Keratinocyte (primary cell): ENCODE measurements at regions not wholly inside any gene's neighbourhood (a gene's known extent, or its start where the extent isn't known, plus 50 kb on each side); places are given as distances from the start of the nearest gene placed in this dataset.

Experiments
- DNase-seq: peaks from one replicate; pipeline ENCODE4 v3.0.0-alpha.2; 2011; ENCODE audit warnings: low read depth, missing footprints, low spot score
- FAIRE-seq: peaks from 2 replicates; lab custom pipeline; 2011; peaks lifted over from hg19 to GRCh38; lab: Jason Lieb, UNC
- H2AFZ ChIP-seq: 2 replicates; pipeline ENCODE4 v1.6.0; 2012; ENCODE audit warnings: low read length, control low read depth, inconsistent platforms; ENCODE audit not compliant: control insufficient read depth
- H3K27ac ChIP-seq: 2 replicates; pipeline ENCODE4 v1.5.1; 2011; ENCODE audit warnings: low read length; ENCODE audit not compliant: control insufficient read depth, insufficient read depth
- H3K27me3 ChIP-seq: 3 replicates; pipeline ENCODE4 v1.6.0; 2011; ENCODE audit warnings: low read length; ENCODE audit not compliant: control insufficient read depth, insufficient read depth; ENCODE audit errors: extremely low read depth
- H3K36me3 ChIP-seq, 2 experiments: 2 replicates in 1 of 2; 3 replicates in 1 of 2; pipeline ENCODE4 v1.5.1; 2011; ENCODE audit warnings: low read length in 2 of 2, mild to moderate bottlenecking in 1 of 2; ENCODE audit not compliant: control insufficient read depth in 2 of 2, insufficient read depth in 2 of 2; ENCODE audit errors: extremely low read depth in 1 of 2
- H3K4me1 ChIP-seq: 3 replicates; pipeline ENCODE4 v1.5.1; 2011; ENCODE audit warnings: low read length; ENCODE audit not compliant: control insufficient read depth, insufficient read depth; ENCODE audit errors: extremely low read depth
- H3K4me2 ChIP-seq: 3 replicates; pipeline ENCODE4 v1.6.0; 2011; ENCODE audit warnings: low read depth, low read length; ENCODE audit not compliant: control insufficient read depth, insufficient read depth; ENCODE audit errors: extremely low read depth
- H3K4me3 ChIP-seq, 3 experiments: fragments of 200-600 bp in 1 of 3; sonication (generic) in 1 of 3; 2 replicates in 2 of 3; 3 replicates in 1 of 3; pipeline ENCODE4 v1.5.1; 2011 to 2016; ENCODE audit warnings: low read length in 3 of 3, mild to moderate bottlenecking in 3 of 3, control low read depth in 2 of 3, inconsistent platforms in 1 of 3, low read depth in 1 of 3, mixed read lengths in 1 of 3, mixed run types in 1 of 3, moderate library complexity in 1 of 3; ENCODE audit not compliant: control insufficient read depth in 2 of 3, insufficient read depth in 2 of 3; ENCODE audit errors: extremely low read depth in 1 of 3
- H3K79me2 ChIP-seq: 2 replicates; pipeline ENCODE4 v1.6.0; 2012; ENCODE audit warnings: low read length; ENCODE audit not compliant: control insufficient read depth, insufficient read depth
- H3K9ac ChIP-seq: 3 replicates; pipeline ENCODE4 v1.6.0; 2011; ENCODE audit warnings: low read length; ENCODE audit not compliant: control insufficient read depth, insufficient read depth; ENCODE audit errors: extremely low read depth
- H3K9me1 ChIP-seq: 3 replicates; pipeline ENCODE4 v1.6.0; 2011; ENCODE audit warnings: low read length; ENCODE audit not compliant: control insufficient read depth, insufficient read depth; ENCODE audit errors: extremely low read depth
- H3K9me3 ChIP-seq: 2 replicates; pipeline ENCODE4 v1.5.1; 2012; ENCODE audit warnings: low read depth, low read length; ENCODE audit not compliant: control insufficient read depth
- H4K20me1 ChIP-seq: 3 replicates; pipeline ENCODE4 v1.6.0; 2011; ENCODE audit warnings: low read length; ENCODE audit not compliant: control insufficient read depth, insufficient read depth; ENCODE audit errors: extremely low read depth
- EZH2 ChIP-seq: IDR thresholded peaks from one replicate; pipeline ENCODE4 v1.6.1; 2012; ENCODE audit warnings: inconsistent platforms, mild to moderate bottlenecking, low read length, moderate library complexity
- dilution Hi-C: fragments of 300-500 bp; cut with MboI; formaldehyde crosslinking; loops from one replicate; pipeline ENCODE4 v1.7.0; 2020; ENCODE audit warnings: low sequenced_read_pairs; ENCODE audit not compliant: extremely low pct_ligation_motif_present
- TF ChIP-seq, protein P1 (sequence below), 3 experiments: IDR thresholded peaks in 1 of 3; conservative IDR thresholded peaks in 1 of 3; optimal IDR thresholded peaks in 1 of 3; 2 replicates in 2 of 3; 3 replicates in 1 of 3; pipeline versions ENCODE3 to v1.5.1; 2011; ENCODE audit warnings: low read length in 3 of 3, mild to moderate bottlenecking in 3 of 3, moderate library complexity in 2 of 3, control low read depth in 1 of 3, inconsistent platforms in 1 of 3; ENCODE audit not compliant: insufficient read depth in 2 of 3; ENCODE audit errors: extremely low read depth in 1 of 3

- dilution Hi-C loops = no loop called here
- no peak for FAIRE-seq
- H3K9ac ChIP-seq = no peak overlapping the region
Measured at GRCh38 chr5:91635950-91636734, 253.0 kb upstream of the ARRDC3 start.

DNA sequence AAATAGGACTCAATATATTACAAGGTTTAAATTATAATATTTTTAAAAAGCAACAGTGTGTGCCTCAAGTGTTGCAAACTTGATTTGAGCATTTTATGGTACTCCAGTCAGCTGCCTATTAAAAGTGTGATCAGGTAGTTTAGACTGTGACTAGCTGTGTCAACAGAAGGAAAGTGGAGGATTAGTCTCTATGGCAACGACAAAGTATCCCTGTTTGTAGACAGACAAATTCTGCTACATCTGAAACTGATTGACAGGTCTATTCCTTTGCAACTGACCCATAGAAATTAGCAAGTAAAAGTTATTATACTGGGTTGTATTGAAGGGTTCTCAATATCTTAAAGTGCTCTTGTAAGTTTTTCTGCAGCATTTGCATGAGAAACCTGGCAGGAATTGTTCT, 249.8 kb upstream of the ARRDC3 start:
- Histone ChIP-seq H3K9me1 (no peaks in the 10 kb centered on the region), H3K9ac (no peak overlapping the region), H3K4me1 (no peaks in the 10 kb centered on the region), H3K36me3 (no peaks in the 10 kb centered on the region), H2AFZ (no peak overlapping the region), H3K79me2 (no peaks in the 10 kb centered on the region), H3K4me3 (no peak overlapping the region), H3K27me3 (no peaks in the 10 kb centered on the region), H3K4me2 (no peak overlapping the region), H3K27ac (no peak overlapping the region), H3K9me3 (no peaks in the 10 kb centered on the region), H4K20me1 (no peaks in the 10 kb centered on the region)
- TF ChIP-seq, protein P1, sequence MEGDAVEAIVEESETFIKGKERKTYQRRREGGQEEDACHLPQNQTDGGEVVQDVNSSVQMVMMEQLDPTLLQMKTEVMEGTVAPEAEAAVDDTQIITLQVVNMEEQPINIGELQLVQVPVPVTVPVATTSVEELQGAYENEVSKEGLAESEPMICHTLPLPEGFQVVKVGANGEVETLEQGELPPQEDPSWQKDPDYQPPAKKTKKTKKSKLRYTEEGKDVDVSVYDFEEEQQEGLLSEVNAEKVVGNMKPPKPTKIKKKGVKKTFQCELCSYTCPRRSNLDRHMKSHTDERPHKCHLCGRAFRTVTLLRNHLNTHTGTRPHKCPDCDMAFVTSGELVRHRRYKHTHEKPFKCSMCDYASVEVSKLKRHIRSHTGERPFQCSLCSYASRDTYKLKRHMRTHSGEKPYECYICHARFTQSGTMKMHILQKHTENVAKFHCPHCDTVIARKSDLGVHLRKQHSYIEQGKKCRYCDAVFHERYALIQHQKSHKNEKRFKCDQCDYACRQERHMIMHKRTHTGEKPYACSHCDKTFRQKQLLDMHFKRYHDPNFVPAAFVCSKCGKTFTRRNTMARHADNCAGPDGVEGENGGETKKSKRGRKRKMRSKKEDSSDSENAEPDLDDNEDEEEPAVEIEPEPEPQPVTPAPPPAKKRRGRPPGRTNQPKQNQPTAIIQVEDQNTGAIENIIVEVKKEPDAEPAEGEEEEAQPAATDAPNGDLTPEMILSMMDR (optimal IDR thresholded peaks at IDR 0.05 in 1 of 3, IDR thresholded peaks at IDR 0.05 in 1 of 3, conservative IDR thresholded peaks at IDR 0.05 in 1 of 3; ENCODE audit: extremely low read depth in 1 of 3, insufficient read depth in 2 of 3, low read length in 3 of 3) = no peak
- TF ChIP-seq EZH2 = no peak
- dilution Hi-C loops = no loop called here
- DNase-seq = no peak
- FAIRE-seq = no peak

More at GRCh38 chr5:91635950-91636734, 253.0 kb upstream of the ARRDC3 start:
- no peak for DNase-seq
- H3K36me3 ChIP-seq = no peaks in the 10 kb centered on the region
- no peak overlapping the region for H2AFZ ChIP-seq
- H4K20me1 ChIP-seq = no peaks in the 10 kb centered on the region
- H3K9me1 ChIP-seq = no peaks in the 10 kb centered on the region
- H3K4me2 ChIP-seq = no peak overlapping the region
- no peaks in the 10 kb centered on the region for H3K9me3 ChIP-seq
- no peaks in the 10 kb centered on the region for H3K27me3 ChIP-seq
- no peak overlapping the region for H3K4me3 ChIP-seq
- no peaks in the 10 kb centered on the region for H3K79me2 ChIP-seq
- H3K4me1 ChIP-seq = no peaks in the 10 kb centered on the region
- no peak for TF ChIP-seq EZH2
- H3K27ac ChIP-seq = no peak overlapping the region
